Progenitor cell of endocrine pancreas (in vitro differentiated cells): ENCODE measurements at regions not wholly inside any gene's neighbourhood (a gene's known extent, or its start where the extent isn't known, plus 50 kb on each side); places are given as distances from the start of the nearest gene placed in this dataset.
"Not testable (repeated sequence)": the region's sequence is repeated elsewhere in the genome, so short reads cannot be mapped to it uniquely, and the experiment has no call there.

ENCODE experiments used
- DNase-seq: peaks from one replicate; pipeline ENCODE4 v3.0.0; 2021; ENCODE audit warnings: low spot score; ENCODE audit not compliant: unreplicated experiment
- H3K27ac Mint-ChIP-seq: 2 replicates; pipeline ENCODE4 v1.8.0; 2021; ENCODE audit warnings: mild to moderate bottlenecking, moderate library complexity, mixed read lengths
- H3K27me3 Mint-ChIP-seq: 2 replicates; pipeline ENCODE4 v1.8.0; 2021; ENCODE audit warnings: mixed read lengths
- H3K36me3 Mint-ChIP-seq: 2 replicates; pipeline ENCODE4 v1.8.0; 2022; ENCODE audit warnings: mixed read lengths; ENCODE audit not compliant: insufficient read depth
- H3K4me1 Mint-ChIP-seq: 2 replicates; pipeline ENCODE4 v1.8.0; 2021; ENCODE audit warnings: low read depth, mixed read lengths
- H3K4me3 Mint-ChIP-seq: 2 replicates; pipeline ENCODE4 v1.8.0; 2021; ENCODE audit warnings: low read depth, mild to moderate bottlenecking, moderate library complexity, mixed read lengths
- H3K9me3 Mint-ChIP-seq: 2 replicates; pipeline ENCODE4 v1.8.0; 2021; ENCODE audit warnings: low read depth, mixed read lengths
- CTCF ChIP-seq: fragments of 200-600 bp; sonication (generic); IDR thresholded peaks from one replicate; pipeline ENCODE4 v1.5.0; 2021; ENCODE audit warnings: antibody characterized with exemption, mild to moderate bottlenecking; ENCODE audit not compliant: unreplicated experiment

DNA sequence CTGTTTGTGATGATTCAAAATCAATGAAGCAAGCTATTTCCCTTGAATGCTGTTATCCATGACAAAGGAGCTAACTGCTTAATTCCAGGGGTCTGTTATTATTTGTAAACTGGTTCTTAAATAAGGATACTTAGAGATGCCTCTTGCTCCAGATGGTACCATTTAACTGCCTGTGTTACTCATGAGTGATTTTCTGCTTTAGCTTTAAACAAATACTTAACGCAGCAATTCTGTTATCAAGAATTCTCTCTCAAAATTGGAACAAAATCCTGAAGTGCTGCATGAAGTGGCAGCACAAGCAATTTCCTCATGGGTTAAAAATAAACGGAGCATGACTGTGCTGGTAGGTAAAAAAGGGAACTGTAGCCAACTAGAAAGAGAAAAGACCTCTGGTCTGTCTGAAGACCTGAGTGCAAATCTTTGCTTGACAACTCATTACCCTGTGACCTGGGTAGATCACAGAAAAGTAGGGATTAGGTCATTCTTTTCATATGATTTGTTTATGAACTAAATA, 62.5 kb upstream of the GBE1 start:
- H3K27me3 Mint-ChIP-seq = no peaks in the 10 kb centered on the region
- H3K27ac Mint-ChIP-seq = no peak overlapping the region
- peaks cover 1% of the 10 kb centered on the region for H3K9me3 Mint-ChIP-seq
- no peak for DNase-seq
- no peak for TF ChIP-seq CTCF
- H3K4me1 Mint-ChIP-seq = peaks cover 2% of the 10 kb centered on the region
- H3K36me3 Mint-ChIP-seq = no peaks in the 10 kb centered on the region
- H3K4me3 Mint-ChIP-seq = no peak overlapping the region

GRCh38 chr3:81823086-81823485, 61.6 kb upstream of the GBE1 start:
- TF ChIP-seq CTCF = no peak
- Mint-ChIP-seq H3K4me1 (peaks cover 2% of the 10 kb centered on the region), H3K9me3 (peaks cover 10% of the 10 kb centered on the region), H3K4me3 (no peak overlapping the region), H3K27ac (no peak overlapping the region), H3K27me3 (no peaks in the 10 kb centered on the region), H3K36me3 (no peaks in the 10 kb centered on the region)
- DNase-seq = no peak

DNA sequence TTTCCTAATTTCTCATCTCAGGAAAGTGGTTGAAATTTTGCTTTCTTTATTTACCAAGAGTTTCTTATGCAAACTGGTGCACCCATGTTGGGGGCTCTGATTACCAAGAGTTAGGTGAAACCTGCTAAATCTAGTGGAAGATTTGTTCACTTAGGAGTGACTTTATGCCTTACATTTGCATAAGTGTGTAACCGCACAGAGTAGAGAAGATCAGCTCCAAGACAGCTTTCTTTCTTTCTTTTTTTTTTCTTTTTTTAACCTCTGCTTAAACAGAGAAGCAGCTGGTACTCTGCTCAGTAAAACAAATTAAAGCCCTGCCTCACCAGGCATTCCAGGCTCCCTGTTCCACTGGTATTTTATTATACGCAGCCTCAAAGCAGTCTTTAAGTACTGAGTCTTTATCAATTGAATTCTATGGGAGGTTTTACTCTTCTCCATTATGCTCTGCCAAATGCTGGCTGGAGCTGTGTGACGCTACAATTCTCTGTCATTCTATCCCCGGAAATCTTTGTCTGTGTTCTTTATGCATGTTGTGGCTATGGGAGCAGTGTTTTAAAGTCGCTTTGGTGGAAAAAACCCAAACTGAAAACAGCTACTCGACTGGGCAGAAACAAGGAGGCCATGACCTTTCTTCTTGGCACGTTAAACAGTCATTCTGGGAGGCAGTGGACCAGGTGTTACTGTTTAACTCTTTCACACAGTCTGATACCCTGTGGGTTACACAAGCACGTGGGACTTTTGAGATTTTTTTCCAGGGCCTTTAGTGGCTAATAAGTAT, 55.2 kb upstream of the GBE1 start:
- no peaks in the 10 kb centered on the region for H3K27me3 Mint-ChIP-seq
- H3K4me1 Mint-ChIP-seq = peaks cover 10% of the 10 kb centered on the region
- no peak for DNase-seq
- peak overlapping the region; percentile 93 for H3K27ac Mint-ChIP-seq
- H3K4me3 Mint-ChIP-seq = no peak overlapping the region
- H3K9me3 Mint-ChIP-seq = peaks cover 19% of the 10 kb centered on the region
- peaks cover 2% of the 10 kb centered on the region for H3K36me3 Mint-ChIP-seq
- TF ChIP-seq CTCF = no peak

- not testable (repeated sequence) for H3K27ac Mint-ChIP-seq, H3K27me3 Mint-ChIP-seq
These were observed 50.7 kb upstream of the GBE1 start for GRCh38 chr3:81812098-81812497.

More at GRCh38 chr3:81812098-81812497, 50.7 kb upstream of the GBE1 start:
- H3K4me1 Mint-ChIP-seq = peaks cover 11% of the 10 kb centered on the region
- not testable (repeated sequence) for H3K36me3 Mint-ChIP-seq, DNase-seq, H3K4me3 Mint-ChIP-seq
- H3K9me3 Mint-ChIP-seq = peaks cover 14% of the 10 kb centered on the region
